Activated naive CD4-positive, alpha-beta T cell treated with anti-CD3 and anti-CD28 coated beads for 36 hours (primary cell): ENCODE measurements at regions not wholly inside any gene's neighbourhood (a gene's known extent, or its start where the extent isn't known, plus 50 kb on each side); places are given as distances from the start of the nearest gene placed in this dataset.

Source experiments
- CTCF ChIA-PET: fragments of 350-600 bp; sonication (Branson Sonifier 250); formaldehyde crosslinking; loops from one replicate; lab custom pipeline; 2021; ENCODE audit warnings: antibody characterized with exemption; lab: Charles Lee
- DNase-seq: peaks from one replicate; pipeline ENCODE4 v3.0.0-alpha.2; 2020
- H3K27ac Mint-ChIP-seq: one replicate; pipeline ENCODE4 v1.8.0; 2021; ENCODE audit warnings: mild to moderate bottlenecking, mixed read lengths
- H3K27me3 Mint-ChIP-seq: one replicate; pipeline ENCODE4 v1.8.0; 2021; ENCODE audit warnings: low read depth, mixed read lengths
- H3K36me3 Mint-ChIP-seq: one replicate; pipeline ENCODE4 v1.8.0; 2021; ENCODE audit warnings: low read depth, mixed read lengths
- H3K4me1 Mint-ChIP-seq: one replicate; pipeline ENCODE4 v1.8.0; 2021; ENCODE audit warnings: low read depth, mixed read lengths
- H3K4me3 Mint-ChIP-seq: one replicate; pipeline ENCODE4 v1.8.0; 2021; ENCODE audit warnings: mild to moderate bottlenecking, moderate library complexity, mixed read lengths
- H3K9me3 Mint-ChIP-seq: one replicate; pipeline ENCODE4 v1.8.0; 2021; ENCODE audit warnings: mixed read lengths
- intact Hi-C: fragments of 100-400 bp; cut with micrococcal nuclease; formaldehyde crosslinking; loops from one replicate; pipeline ENCODE4 v1.15.1; 2023

GRCh38 chr18:26764586-26764985, 100.9 kb downstream of the AQP4 start:
- Mint-ChIP-seq H3K36me3 (no peaks in the 10 kb centered on the region), H3K4me1 (no peaks in the 10 kb centered on the region), H3K27me3 (no peaks in the 10 kb centered on the region), H3K27ac (no peak overlapping the region), H3K9me3 (peaks cover 6% of the 10 kb centered on the region), H3K4me3 (no peak overlapping the region)
- no peak for DNase-seq
- CTCF ChIA-PET, result no interaction called here
- intact Hi-C loops, result no loop called here

GRCh38 chr18:26764177-26764576, 101.3 kb downstream of the AQP4 start:
- DNase-seq, result no peak
- H3K36me3 Mint-ChIP-seq, result no peaks in the 10 kb centered on the region
- CTCF ChIA-PET, result no interaction called here
- no peaks in the 10 kb centered on the region for H3K4me1 Mint-ChIP-seq
- no peak overlapping the region for H3K27ac Mint-ChIP-seq
- no peak overlapping the region for H3K4me3 Mint-ChIP-seq
- peaks cover 6% of the 10 kb centered on the region for H3K9me3 Mint-ChIP-seq
- H3K27me3 Mint-ChIP-seq, result no peaks in the 10 kb centered on the region
- intact Hi-C loops, result no loop called here

- CTCF ChIA-PET, result no interaction called here
- Mint-ChIP-seq H3K27me3 (no peaks in the 10 kb centered on the region), H3K4me1 (no peaks in the 10 kb centered on the region), H3K27ac (no peak overlapping the region), H3K36me3 (no peaks in the 10 kb centered on the region), H3K4me3 (no peak overlapping the region), H3K9me3 (peaks cover 6% of the 10 kb centered on the region)
- DNase-seq, result no peak
- intact Hi-C loops, result no loop called here
These were observed 101.9 kb downstream of the AQP4 start for GRCh38 chr18:26763446-26764110.

- CTCF ChIA-PET, result no interaction called here
- Mint-ChIP-seq H3K36me3 (no peaks in the 10 kb centered on the region), H3K4me3 (no peak overlapping the region), H3K4me1 (no peaks in the 10 kb centered on the region), H3K27ac (no peak overlapping the region), H3K9me3 (no peaks in the 10 kb centered on the region), H3K27me3 (no peaks in the 10 kb centered on the region)
- intact Hi-C loops, result no loop called here
- DNase-seq, result no peak
These were observed 108.1 kb downstream of the AQP4 start for GRCh38 chr18:26757263-26758019.

GRCh38 chr18:26756556-26756955, 109.0 kb downstream of the AQP4 start:
- Mint-ChIP-seq H3K36me3 (no peaks in the 10 kb centered on the region), H3K4me3 (no peak overlapping the region), H3K27ac (no peak overlapping the region), H3K9me3 (no peaks in the 10 kb centered on the region), H3K4me1 (no peaks in the 10 kb centered on the region), H3K27me3 (no peaks in the 10 kb centered on the region)
- intact Hi-C loops, result no loop called here
- DNase-seq, result no peak
- CTCF ChIA-PET, result no interaction called here

GRCh38 chr18:26746826-26747475, 118.6 kb downstream of the AQP4 start:
- H3K4me3 Mint-ChIP-seq, result no peak overlapping the region
- no peak for DNase-seq
- H3K27me3 Mint-ChIP-seq, result no peaks in the 10 kb centered on the region
- no peak overlapping the region for H3K27ac Mint-ChIP-seq
- H3K4me1 Mint-ChIP-seq, result no peaks in the 10 kb centered on the region
- no peaks in the 10 kb centered on the region for H3K36me3 Mint-ChIP-seq
- CTCF ChIA-PET, result no interaction called here
- intact Hi-C loops, result no loop called here
- no peaks in the 10 kb centered on the region for H3K9me3 Mint-ChIP-seq

GRCh38 chr18:26746398-26746797, 119.1 kb downstream of the AQP4 start:
- no peaks in the 10 kb centered on the region for H3K27me3 Mint-ChIP-seq
- H3K4me1 Mint-ChIP-seq, result no peaks in the 10 kb centered on the region
- CTCF ChIA-PET, result no interaction called here
- no peaks in the 10 kb centered on the region for H3K9me3 Mint-ChIP-seq
- no peak for DNase-seq
- H3K4me3 Mint-ChIP-seq, result no peak overlapping the region
- H3K27ac Mint-ChIP-seq, result no peak overlapping the region
- intact Hi-C loops, result no loop called here
- H3K36me3 Mint-ChIP-seq, result no peaks in the 10 kb centered on the region

- no peak overlapping the region for H3K4me3 Mint-ChIP-seq
- no peak for DNase-seq
- intact Hi-C loops, result no loop called here
- H3K27ac Mint-ChIP-seq, result no peak overlapping the region
- H3K9me3 Mint-ChIP-seq, result no peaks in the 10 kb centered on the region
- no peaks in the 10 kb centered on the region for H3K36me3 Mint-ChIP-seq
- CTCF ChIA-PET, result no interaction called here
- no peaks in the 10 kb centered on the region for H3K27me3 Mint-ChIP-seq
- no peaks in the 10 kb centered on the region for H3K4me1 Mint-ChIP-seq
These were observed 120.0 kb downstream of the AQP4 start for GRCh38 chr18:26745288-26746181.

- Mint-ChIP-seq H3K27me3 (no peaks in the 10 kb centered on the region), H3K27ac (no peak overlapping the region), H3K9me3 (no peaks in the 10 kb centered on the region), H3K36me3 (no peaks in the 10 kb centered on the region), H3K4me3 (no peak overlapping the region), H3K4me1 (no peaks in the 10 kb centered on the region)
- intact Hi-C loops, result no loop called here
- no peak for DNase-seq
- CTCF ChIA-PET, result no interaction called here
These were observed 123.7 kb downstream of the AQP4 start for GRCh38 chr18:26741758-26742157.

- no peaks in the 10 kb centered on the region for H3K4me1 Mint-ChIP-seq
- no peak overlapping the region for H3K27ac Mint-ChIP-seq
- H3K4me3 Mint-ChIP-seq, result no peak overlapping the region
- no peak for DNase-seq
- H3K27me3 Mint-ChIP-seq, result no peaks in the 10 kb centered on the region
- no peaks in the 10 kb centered on the region for H3K36me3 Mint-ChIP-seq
- intact Hi-C loops, result no loop called here
- CTCF ChIA-PET, result no interaction called here
- H3K9me3 Mint-ChIP-seq, result no peaks in the 10 kb centered on the region
These were observed 124.5 kb downstream of the AQP4 start for GRCh38 chr18:26741048-26741447.

- Mint-ChIP-seq H3K27ac (no peak overlapping the region), H3K27me3 (no peaks in the 10 kb centered on the region), H3K4me3 (no peak overlapping the region), H3K36me3 (no peaks in the 10 kb centered on the region), H3K4me1 (no peaks in the 10 kb centered on the region), H3K9me3 (no peaks in the 10 kb centered on the region)
- CTCF ChIA-PET, result no interaction called here
- intact Hi-C loops, result no loop called here
- no peak for DNase-seq
These were observed 125.1 kb downstream of the AQP4 start for GRCh38 chr18:26740396-26740795.

- intact Hi-C loops, result no loop called here
- Mint-ChIP-seq H3K27ac (no peak overlapping the region), H3K9me3 (no peaks in the 10 kb centered on the region), H3K36me3 (no peaks in the 10 kb centered on the region), H3K4me1 (no peaks in the 10 kb centered on the region), H3K27me3 (no peaks in the 10 kb centered on the region), H3K4me3 (no peak overlapping the region)
- CTCF ChIA-PET, result no interaction called here
- DNase-seq, result no peak
These were observed 126.8 kb downstream of the AQP4 start for GRCh38 chr18:26738706-26739105.
